HCT116 (cell line): ENCODE measurements at regions not wholly inside any gene's neighbourhood (a gene's known extent, or its start where the extent isn't known, plus 50 kb on each side); places are given as distances from the start of the nearest gene placed in this dataset.

Source experiments
- ATAC-seq: fragments of 200-7000 bp; cut with Tn5 transposase; 2 replicates; pipeline ENCODE4 v1.9.1; 2020; ENCODE audit warnings: mild to moderate bottlenecking, moderate library complexity
- BruUV-seq: library from RNA; stranded (reverse); fragments of 400-500 nt; replicated peaks from 2 replicates; lab custom pipeline; 2021; lab: Mats Ljungman, UMichigan
- CTCF ChIA-PET: fragments of 300-600 bp; sonication (Branson Sonifier 250); formaldehyde crosslinking; loops from one replicate; lab custom pipeline; 2021; ENCODE audit warnings: antibody characterized with exemption; lab: Charles Lee
- POLR2A ChIA-PET: fragments of 300-600, 350-600 bp; sonication (Branson Sonifier 250); formaldehyde crosslinking; loops from one replicate; lab custom pipeline; 2021; ENCODE audit warnings: antibody characterized with exemption; lab: Charles Lee
- RAD21 ChIA-PET, 2 experiments: fragments of 300-600 bp; sonication (Branson Sonifier 250); formaldehyde crosslinking; loops; one replicate each; lab custom pipeline; 2023; ENCODE audit warnings: low total read pairs in 2 of 2; ENCODE audit not compliant: uncharacterized antibody in 2 of 2, unreplicated experiment in 2 of 2, low non-redundant PET in 1 of 2; lab: Charles Lee
- DNase-seq: peaks from one replicate; pipeline ENCODE4 v3.0.0-alpha.2; 2010; ENCODE audit warnings: low read depth, low spot score
- H2AFZ ChIP-seq: fragments of 200-600 bp; shearing (Covaris generic), sonication (generic); 2 replicates; pipeline ENCODE4 v1.6.1; 2017; ENCODE audit warnings: low read depth, mixed run types, mixed read lengths, antibody characterized with exemption, low read length; ENCODE audit not compliant: poor library complexity, severe bottlenecking
- H3K27ac ChIP-seq: 2 replicates; pipeline ENCODE4 v1.5.1; 2012; ENCODE audit warnings: low read depth, low read length
- H3K27me3 ChIP-seq: fragments of 200-600 bp; sonication (generic); 2 replicates; pipeline ENCODE4 v1.6.1; 2016; ENCODE audit warnings: mixed run types, low read length, mixed read lengths; ENCODE audit not compliant: insufficient read depth
- H3K36me3 ChIP-seq, 2 experiments: fragments of 200-500 bp in 1 of 2; fragments of 200-600 bp in 1 of 2; sonication (Bioruptor generic) in 1 of 2; sonication (generic) in 1 of 2; 2 replicates each; pipeline versions ENCODE4 v1.5.1 to v1.6.1; 2014 to 2016; ENCODE audit warnings: low read length in 2 of 2, inconsistent platforms in 1 of 2, mixed read lengths in 1 of 2, mixed run types in 1 of 2; ENCODE audit not compliant: insufficient read depth in 2 of 2, control insufficient read depth in 1 of 2
- H3K4me1 ChIP-seq, 2 experiments: fragments of 200-600 bp in 1 of 2; sonication (generic) in 1 of 2; 2 replicates each; pipeline versions ENCODE4 v1.5.1 to v1.6.1; 2012 to 2017; ENCODE audit warnings: low read length in 2 of 2, inconsistent platforms in 1 of 2, mild to moderate bottlenecking in 1 of 2, mixed read lengths in 1 of 2, mixed run types in 1 of 2, moderate library complexity in 1 of 2; ENCODE audit not compliant: insufficient read depth in 2 of 2, control insufficient read depth in 1 of 2
- H3K4me2 ChIP-seq: fragments of 200-600 bp; sonication (generic); 2 replicates; pipeline ENCODE4 v1.6.1; 2017; ENCODE audit warnings: mixed run types, low read length, mixed read lengths
- H3K4me3 ChIP-seq, 2 experiments: fragments of 200-600 bp in 1 of 2; sonication (generic) in 1 of 2; replicated peaks in 1 of 2; 2 replicates each; pipeline ENCODE4 v1.5.1; 2011 to 2016; ENCODE audit warnings: low read length in 2 of 2, control low read depth in 1 of 2, low read depth in 1 of 2, mild to moderate bottlenecking in 1 of 2, mixed read lengths in 1 of 2, mixed run types in 1 of 2
- H3K79me2 ChIP-seq: fragments of 200-600 bp; sonication (generic); 2 replicates; pipeline ENCODE4 v1.6.1; 2017; ENCODE audit warnings: mild to moderate bottlenecking, mixed run types, low read length, moderate library complexity, mixed read lengths; ENCODE audit not compliant: insufficient read depth
- H3K9ac ChIP-seq: fragments of 200-600 bp; sonication (generic); 2 replicates; pipeline ENCODE4 v1.6.1; 2016; ENCODE audit warnings: low read length, mixed read lengths
- H3K9me2 ChIP-seq: fragments of 200-600 bp; sonication (generic), shearing (Covaris generic); 2 replicates; pipeline ENCODE4 v1.6.1; 2017; ENCODE audit warnings: mixed run types, mild to moderate bottlenecking, moderate library complexity; ENCODE audit not compliant: insufficient read depth
- H3K9me3 ChIP-seq, 2 experiments: fragments of 200-500 bp in 1 of 2; fragments of 200-600 bp in 1 of 2; sonication (Bioruptor generic) in 1 of 2; sonication (generic) in 1 of 2; 2 replicates each; pipeline ENCODE4 v1.6.1; 2014 to 2017; ENCODE audit warnings: low read length in 2 of 2, mixed read lengths in 2 of 2, inconsistent platforms in 1 of 2, low read depth in 1 of 2, mild to moderate bottlenecking in 1 of 2, mixed run types in 1 of 2, moderate library complexity in 1 of 2; ENCODE audit not compliant: control insufficient read depth in 1 of 2, insufficient read depth in 1 of 2
- H4K20me1 ChIP-seq: fragments of 200-600 bp; sonication (generic), shearing (Covaris generic); 2 replicates; pipeline ENCODE4 v1.6.1; 2017; ENCODE audit warnings: mixed run types, mild to moderate bottlenecking, moderate library complexity; ENCODE audit not compliant: insufficient read depth
- ATF3 ChIP-seq: IDR thresholded peaks from 2 replicates; pipeline ENCODE4 v1.6.1; 2012
- CBX3 ChIP-seq: IDR thresholded peaks from 2 replicates; pipeline ENCODE4 v1.6.1; 2012; ENCODE audit warnings: low read depth
- ELF1 ChIP-seq: IDR thresholded peaks from 2 replicates; pipeline ENCODE4 v1.6.1; 2012; ENCODE audit warnings: low read depth, borderline replicate concordance
- EZH2phosphoT487 ChIP-seq: fragments of 200-600 bp; IDR thresholded peaks from 2 replicates; pipeline ENCODE4 v1.6.1; 2018; ENCODE audit warnings: antibody characterized with exemption, borderline replicate concordance
- FOSL1 ChIP-seq: IDR thresholded peaks from 2 replicates; pipeline ENCODE4 v1.6.1; 2012; ENCODE audit warnings: low read depth
- JUND ChIP-seq: IDR thresholded peaks from 2 replicates; pipeline ENCODE4 v1.6.1; 2012
- MAX ChIP-seq: IDR thresholded peaks from 2 replicates; pipeline ENCODE4 v1.6.1; 2012
- POLR2A ChIP-seq: IDR thresholded peaks from 2 replicates; pipeline ENCODE4 v1.7.0; 2011; ENCODE audit warnings: borderline replicate concordance; ENCODE audit not compliant: insufficient read depth, insufficient read length; ENCODE audit errors: extremely low read depth
- POLR2AphosphoS5 ChIP-seq: IDR thresholded peaks from 2 replicates; pipeline ENCODE4 v1.6.1; 2011; ENCODE audit warnings: mild to moderate bottlenecking, low read depth, low read length, moderate library complexity
- RAD21 ChIP-seq: IDR thresholded peaks from 2 replicates; pipeline ENCODE4 v1.6.1; 2012; ENCODE audit warnings: low read depth, mild to moderate bottlenecking
- SIN3A ChIP-seq: IDR thresholded peaks from 2 replicates; pipeline ENCODE4 v1.6.1; 2012; ENCODE audit warnings: low read depth
- SP1 ChIP-seq: IDR thresholded peaks from 2 replicates; pipeline ENCODE4 v1.6.1; 2012; ENCODE audit warnings: low read depth
- TCF7L2 ChIP-seq: IDR thresholded peaks from 2 replicates; pipeline ENCODE4 v1.7.0; 2011; ENCODE audit warnings: borderline replicate concordance, inconsistent platforms; ENCODE audit not compliant: insufficient read depth, insufficient read length; ENCODE audit errors: extremely low read depth
- YY1 ChIP-seq: IDR thresholded peaks from 2 replicates; pipeline ENCODE4 v1.6.1; 2011; ENCODE audit warnings: low read length, low read depth, moderate library complexity, mild to moderate bottlenecking; ENCODE audit not compliant: insufficient replicate concordance; ENCODE audit errors: extremely low read depth
- intact Hi-C: fragments of 100-400 bp; cut with micrococcal nuclease; formaldehyde crosslinking; loops from 2 replicates; pipeline ENCODE4 v1.10.0; 2022
- TF ChIP-seq, protein P1 (sequence below), 3 experiments: fragments of 200-600 bp in 1 of 3; sonication (generic) in 1 of 3; IDR thresholded peaks in 2 of 3; conservative IDR thresholded peaks in 1 of 3; 2 replicates each; pipeline ENCODE4 v1.5.1; 2012 to 2017; ENCODE audit warnings: low read depth in 2 of 3, low read length in 2 of 3, antibody characterized with exemption in 1 of 3, borderline replicate concordance in 1 of 3, control low read depth in 1 of 3, mild to moderate bottlenecking in 1 of 3, mixed read lengths in 1 of 3, mixed run types in 1 of 3, moderate library complexity in 1 of 3; ENCODE audit not compliant: insufficient read depth in 1 of 3

DNA sequence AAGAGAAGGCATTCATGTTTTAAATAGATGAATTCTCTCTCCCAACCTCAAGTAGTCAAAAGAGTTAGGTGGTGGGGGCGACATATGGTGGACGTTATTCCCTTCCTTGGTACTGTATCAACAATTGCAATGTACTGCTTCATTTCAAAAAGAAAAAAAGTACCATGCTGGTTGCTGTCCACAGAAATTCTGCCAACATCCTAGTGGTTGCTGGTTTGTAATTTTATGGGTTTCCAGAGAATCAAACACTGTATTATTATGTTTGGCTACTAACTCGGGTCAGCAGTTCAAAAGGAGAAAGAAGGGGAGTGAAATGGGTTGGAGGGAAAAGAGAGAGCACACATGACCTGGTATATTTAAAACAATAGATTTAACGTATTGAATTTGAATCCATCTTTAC, 61.1 kb upstream of the KCNJ16 start:
- H3K36me3 ChIP-seq: no peaks in the 10 kb centered on the region
- no peak overlapping the region for H2AFZ ChIP-seq
- POLR2A ChIA-PET: no interaction called here
- no TSS peak for BruUV-seq
- H3K9ac ChIP-seq: no peak overlapping the region
- RAD21 ChIA-PET: no interaction called here
- H4K20me1 ChIP-seq: no peaks in the 10 kb centered on the region
- no peaks in the 10 kb centered on the region for H3K9me2 ChIP-seq
- H3K9me3 ChIP-seq: peaks cover 3 to 34% of the 10 kb centered on the region in 2 experiments; a peak in 1 of 4 replicates
- CTCF ChIA-PET: no interaction called here
- intact Hi-C loops: no loop called here
- no peak overlapping the region for H3K4me2 ChIP-seq
- no peaks in the 10 kb centered on the region for H3K27me3 ChIP-seq
- ATAC-seq (no peak), DNase-seq (no peak)
- H3K4me1 ChIP-seq: no peaks in the 10 kb centered on the region
- no peaks in the 10 kb centered on the region for H3K79me2 ChIP-seq
- no peak overlapping the region for H3K27ac ChIP-seq
- no peak overlapping the region for H3K4me3 ChIP-seq
- TF ChIP-seq CBX3: no peak
- TF ChIP-seq FOSL1: no peak
- TF ChIP-seq EZH2phosphoT487: no peak
- TF ChIP-seq, protein P1, sequence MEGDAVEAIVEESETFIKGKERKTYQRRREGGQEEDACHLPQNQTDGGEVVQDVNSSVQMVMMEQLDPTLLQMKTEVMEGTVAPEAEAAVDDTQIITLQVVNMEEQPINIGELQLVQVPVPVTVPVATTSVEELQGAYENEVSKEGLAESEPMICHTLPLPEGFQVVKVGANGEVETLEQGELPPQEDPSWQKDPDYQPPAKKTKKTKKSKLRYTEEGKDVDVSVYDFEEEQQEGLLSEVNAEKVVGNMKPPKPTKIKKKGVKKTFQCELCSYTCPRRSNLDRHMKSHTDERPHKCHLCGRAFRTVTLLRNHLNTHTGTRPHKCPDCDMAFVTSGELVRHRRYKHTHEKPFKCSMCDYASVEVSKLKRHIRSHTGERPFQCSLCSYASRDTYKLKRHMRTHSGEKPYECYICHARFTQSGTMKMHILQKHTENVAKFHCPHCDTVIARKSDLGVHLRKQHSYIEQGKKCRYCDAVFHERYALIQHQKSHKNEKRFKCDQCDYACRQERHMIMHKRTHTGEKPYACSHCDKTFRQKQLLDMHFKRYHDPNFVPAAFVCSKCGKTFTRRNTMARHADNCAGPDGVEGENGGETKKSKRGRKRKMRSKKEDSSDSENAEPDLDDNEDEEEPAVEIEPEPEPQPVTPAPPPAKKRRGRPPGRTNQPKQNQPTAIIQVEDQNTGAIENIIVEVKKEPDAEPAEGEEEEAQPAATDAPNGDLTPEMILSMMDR (IDR thresholded peaks at IDR 0.05 in 2 of 3, conservative IDR thresholded peaks at IDR 0.05 in 1 of 3; ENCODE audit: borderline replicate concordance in 1 of 3, insufficient read depth in 1 of 3, low read depth in 2 of 3, low read length in 2 of 3): no peak
- TF ChIP-seq YY1: no peak

DNA sequence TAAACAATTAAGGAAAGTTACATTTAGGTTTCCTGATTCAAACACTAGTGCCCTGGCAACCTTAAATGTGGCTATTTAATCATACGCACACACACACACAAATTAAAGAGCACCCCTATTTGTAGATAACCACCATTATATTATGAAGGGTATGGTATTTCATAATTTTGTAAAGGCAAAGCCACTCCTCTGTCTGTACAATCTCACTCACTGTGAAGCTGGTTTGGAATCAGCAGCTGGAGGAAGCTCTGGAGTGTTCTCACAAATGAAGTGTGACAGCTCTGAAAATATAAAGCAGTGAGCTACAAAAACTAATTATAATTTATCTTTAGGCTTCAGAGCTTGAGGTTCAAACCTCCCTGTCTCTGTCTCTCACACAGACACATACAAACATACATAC, 57.9 kb upstream of the KCNJ16 start:
- RAD21 ChIA-PET: no interaction called here
- peaks cover 3 to 35% of the 10 kb centered on the region in 2 experiments; a peak in 1 of 4 replicates for H3K9me3 ChIP-seq
- intact Hi-C loops: no loop called here
- TF ChIP-seq SIN3A (no peak), ATF3 (no peak), POLR2A (no peak), MAX (no peak), POLR2AphosphoS5 (no peak), JUND (no peak), SP1 (no peak), RAD21 (no peak), TCF7L2 (no peak), ELF1 (no peak), YY1 (no peak)
- TF ChIP-seq, protein P1 (IDR thresholded peaks at IDR 0.05 in 2 of 3, conservative IDR thresholded peaks at IDR 0.05 in 1 of 3; ENCODE audit: borderline replicate concordance in 1 of 3, insufficient read depth in 1 of 3, low read depth in 2 of 3, low read length in 2 of 3): no peak

More for the DNA sequence above, 57.9 kb upstream of the KCNJ16 start:
- DNase-seq (no peak), ATAC-seq (no peak)
- ChIA-PET POLR2A (no interaction called here), CTCF (no interaction called here)
- H3K4me3 ChIP-seq: no peak overlapping the region
- H3K27ac ChIP-seq: no peak overlapping the region
- H3K4me1 ChIP-seq: no peaks in the 10 kb centered on the region
- no peaks in the 10 kb centered on the region for H3K27me3 ChIP-seq
- no peaks in the 10 kb centered on the region for H3K9me2 ChIP-seq
- no peaks in the 10 kb centered on the region for H4K20me1 ChIP-seq
- H3K36me3 ChIP-seq: no peaks in the 10 kb centered on the region
- no peak overlapping the region for H2AFZ ChIP-seq
- no peaks in the 10 kb centered on the region for H3K79me2 ChIP-seq
- BruUV-seq: no TSS peak
- no peak overlapping the region for H3K4me2 ChIP-seq
- no peak overlapping the region for H3K9ac ChIP-seq
